CD14-positive monocyte (primary cell): ENCODE measurements at regions not wholly inside any gene's neighbourhood (a gene's known extent, or its start where the extent isn't known, plus 50 kb on each side); places are given as distances from the start of the nearest gene placed in this dataset.

ENCODE experiments used
- DNase-seq, 3 donors: peaks; one replicate each; pipeline ENCODE4 v3.0.0-alpha.2; 2011 to 2022
- H2AFZ ChIP-seq: 2 replicates; pipeline ENCODE4 v1.6.0; 2012; ENCODE audit warnings: mild to moderate bottlenecking, low read depth, low read length, inconsistent platforms; ENCODE audit not compliant: insufficient read depth, poor library complexity, severe bottlenecking
- H3K27ac ChIP-seq, 2 donors: 1 replicate in 1 of 2; 2 replicates in 1 of 2; pipeline ENCODE4 v1.5.1; 2012 to 2013; ENCODE audit warnings: low read length in 2 of 2, control low read depth in 1 of 2, inconsistent platforms in 1 of 2, low read depth in 1 of 2, mild to moderate bottlenecking in 1 of 2
- H3K27me3 ChIP-seq, 2 donors: one replicate each; pipeline versions ENCODE4 v1.6.0 to v1.6.1; 2011 to 2013; ENCODE audit warnings: low read length in 2 of 2; ENCODE audit not compliant: control insufficient read depth in 2 of 2, insufficient read depth in 2 of 2
- H3K36me3 ChIP-seq, 2 donors: replicated peaks in 1 of 2; 1 replicate in 1 of 2; 2 replicates in 1 of 2; pipeline versions ENCODE4 v1.5.1 to v1.6.1; 2012 to 2013; ENCODE audit warnings: low read length in 2 of 2, control low read depth in 1 of 2, inconsistent platforms in 1 of 2, mild to moderate bottlenecking in 1 of 2; ENCODE audit not compliant: insufficient read depth in 2 of 2, control insufficient read depth in 1 of 2
- H3K4me1 ChIP-seq, 2 donors: 1 replicate in 1 of 2; 2 replicates in 1 of 2; pipeline versions ENCODE4 v1.5.1 to v1.6.1; 2012 to 2013; ENCODE audit warnings: low read length in 2 of 2, control low read depth in 1 of 2, inconsistent platforms in 1 of 2, mild to moderate bottlenecking in 1 of 2, moderate library complexity in 1 of 2; ENCODE audit not compliant: insufficient read depth in 2 of 2, control insufficient read depth in 1 of 2
- H3K4me2 ChIP-seq: replicated peaks from 2 replicates; pipeline ENCODE3; 2012; ENCODE audit warnings: low read length, moderate library complexity, mild to moderate bottlenecking; ENCODE audit not compliant: poor library complexity, severe bottlenecking; ENCODE audit errors: extremely low read depth
- H3K4me3 ChIP-seq, 3 experiments: fragments of 200-600 bp in 1 of 3; sonication (generic) in 1 of 3; replicated peaks in 1 of 3; 1 replicate in 2 of 3; 2 replicates in 1 of 3; pipeline ENCODE4 v1.5.1; 2011 to 2013; ENCODE audit warnings: low read length in 3 of 3, mild to moderate bottlenecking in 3 of 3, control low read depth in 2 of 3, low read depth in 2 of 3, inconsistent platforms in 1 of 3, moderate library complexity in 1 of 3
- H3K79me2 ChIP-seq: 2 replicates; pipeline ENCODE4 v1.6.0; 2012; ENCODE audit warnings: mild to moderate bottlenecking, control low read depth, inconsistent platforms, low read length, moderate library complexity; ENCODE audit not compliant: insufficient read depth
- H3K9ac ChIP-seq: 2 replicates; pipeline ENCODE4 v1.6.0; 2017; ENCODE audit warnings: low read length, mild to moderate bottlenecking; ENCODE audit not compliant: insufficient read depth, poor library complexity, severe bottlenecking
- H3K9me3 ChIP-seq, 2 donors: replicated peaks in 1 of 2; 1 replicate in 1 of 2; 2 replicates in 1 of 2; pipeline versions ENCODE4 v1.5.1 to v1.6.1; 2012 to 2013; ENCODE audit warnings: low read length in 2 of 2, control low read depth in 1 of 2; ENCODE audit not compliant: control insufficient read depth in 1 of 2, insufficient read depth in 1 of 2
- H4K20me1 ChIP-seq: 2 replicates; pipeline ENCODE4 v1.6.0; 2012; ENCODE audit warnings: mild to moderate bottlenecking, low read length, control low read depth, moderate library complexity; ENCODE audit not compliant: insufficient read depth
- H3K27ac Mint-ChIP-seq, 7 donors: one replicate each; pipeline ENCODE4 v1.8.0; 2020; ENCODE audit warnings: mild to moderate bottlenecking in 7 of 7, mixed read lengths in 7 of 7, moderate library complexity in 6 of 7, inconsistent platforms in 2 of 7
- H3K27me3 Mint-ChIP-seq, 3 donors: one replicate each; pipeline ENCODE4 v1.8.0; 2021 to 2022; ENCODE audit warnings: low read depth in 3 of 3, mild to moderate bottlenecking in 3 of 3, mixed read lengths in 3 of 3, moderate library complexity in 3 of 3, inconsistent platforms in 1 of 3
- H3K36me3 Mint-ChIP-seq, 2 donors: one replicate each; pipeline ENCODE4 v1.8.0; 2020; ENCODE audit warnings: mixed read lengths in 2 of 2, inconsistent platforms in 1 of 2, mild to moderate bottlenecking in 1 of 2
- H3K4me1 Mint-ChIP-seq: one replicate; pipeline ENCODE4 v1.8.0; 2020; ENCODE audit warnings: mild to moderate bottlenecking, mixed read lengths
- H3K4me3 Mint-ChIP-seq, 2 donors: one replicate each; pipeline ENCODE4 v1.8.0; 2020; ENCODE audit warnings: mild to moderate bottlenecking in 2 of 2, mixed read lengths in 2 of 2, moderate library complexity in 1 of 2
- H3K9me3 Mint-ChIP-seq, 7 donors: one replicate each; pipeline ENCODE4 v1.8.0; 2020 to 2022; ENCODE audit warnings: mixed read lengths in 7 of 7, mild to moderate bottlenecking in 6 of 7, moderate library complexity in 6 of 7, inconsistent platforms in 2 of 7
- CTCF ChIP-seq: fragments of 200-600 bp; IDR thresholded peaks from one replicate; pipeline ENCODE4 v1.8.0; 2022; ENCODE audit warnings: antibody characterized with exemption, mild to moderate bottlenecking
- WGBS: methylation state at CpG from one replicate; pipeline ENCODE4 v1.1.5; 2013; ENCODE audit warnings: missing lambda C conversion rate; ENCODE audit not compliant: insufficient coverage; 5-methylcytosine and 5-hydroxymethylcytosine counted together
- intact Hi-C, 2 donors: fragments of 100-400 bp; cut with micrococcal nuclease; formaldehyde crosslinking; loops; one replicate each; pipeline versions ENCODE4 v1.15.0 to v1.15.1; 2023

GRCh38 chr5:93090698-93091097 is 490.3 kb downstream of the NR2F1-AS1 start:
- H3K36me3 ChIP-seq, result no peaks in the 10 kb centered on the region
- Mint-ChIP-seq H3K4me3 (no peak overlapping the region), H3K9me3 (peaks cover 0 to 5% (median 2%) of the 10 kb centered on the region in 7 donors), H3K27me3 (no peaks in the 10 kb centered on the region), H3K4me1 (no peaks in the 10 kb centered on the region), H3K27ac (no peak overlapping the region), H3K36me3 (no peaks in the 10 kb centered on the region)
- no peaks in the 10 kb centered on the region for H3K79me2 ChIP-seq
- intact Hi-C loops, result no loop called here
- no peak for DNase-seq
- no peak overlapping the region for H3K27ac ChIP-seq
- H3K27me3 ChIP-seq, result no peaks in the 10 kb centered on the region
- H3K4me2 ChIP-seq, result no peak overlapping the region
- H2AFZ ChIP-seq, result no peak overlapping the region
- no peaks in the 10 kb centered on the region for H3K4me1 ChIP-seq
- WGBS, result no CpG with 5 or more reads among the region's 5 CpGs
- H3K9me3 ChIP-seq, result no peaks in the 10 kb centered on the region
- no peaks in the 10 kb centered on the region for H4K20me1 ChIP-seq
- no peak overlapping the region for H3K4me3 ChIP-seq
- TF ChIP-seq CTCF, result no peak
- no peak overlapping the region for H3K9ac ChIP-seq

- Histone ChIP-seq H3K36me3 (no peaks in the 10 kb centered on the region), H4K20me1 (no peaks in the 10 kb centered on the region), H3K4me2 (no peak overlapping the region), H3K79me2 (no peaks in the 10 kb centered on the region), H2AFZ (no peak overlapping the region), H3K27me3 (no peaks in the 10 kb centered on the region), H3K4me3 (no peak overlapping the region), H3K9me3 (no peaks in the 10 kb centered on the region), H3K9ac (no peak overlapping the region), H3K27ac (no peak overlapping the region), H3K4me1 (no peaks in the 10 kb centered on the region)
- H3K36me3 Mint-ChIP-seq, result no peaks in the 10 kb centered on the region
- no peaks in the 10 kb centered on the region for H3K27me3 Mint-ChIP-seq
- WGBS, result no CpG with 5 or more reads among the region's 7 CpGs
- intact Hi-C loops, result no loop called here
- no peak overlapping the region for H3K4me3 Mint-ChIP-seq
- H3K9me3 Mint-ChIP-seq, result peaks cover 0 to 5% (median 0%) of the 10 kb centered on the region in 7 donors
- no peak for DNase-seq
- no peaks in the 10 kb centered on the region for H3K4me1 Mint-ChIP-seq
- TF ChIP-seq CTCF, result no peak
- H3K27ac Mint-ChIP-seq, result no peak overlapping the region
Measured at GRCh38 chr5:93088592-93089389, 492.2 kb downstream of the NR2F1-AS1 start.
